Panc1 (cell line): ENCODE measurements at regions not wholly inside any gene's neighbourhood (a gene's known extent, or its start where the extent isn't known, plus 50 kb on each side); places are given as distances from the start of the nearest gene placed in this dataset.

Source experiments
- ATAC-seq: fragments of 200-7000 bp; cut with Tn5 transposase; 2 replicates; pipeline ENCODE4 v1.9.1; 2020; ENCODE audit warnings: mild to moderate bottlenecking, moderate library complexity
- BruUV-seq: library from RNA; stranded (reverse); fragments of 400-500 nt; replicated peaks from 2 replicates; lab custom pipeline; 2021; lab: Mats Ljungman, UMichigan
- CTCF ChIA-PET: fragments of 300-600 bp; sonication (Branson Sonifier 250); formaldehyde crosslinking; loops from one replicate; lab custom pipeline; 2022; ENCODE audit warnings: antibody characterized with exemption; lab: Charles Lee
- POLR2A ChIA-PET: fragments of 300-600 bp; sonication (Branson Sonifier 250); formaldehyde crosslinking; loops from one replicate; lab custom pipeline; 2022; ENCODE audit warnings: antibody characterized with exemption; lab: Charles Lee
- DNase-seq: peaks from one replicate; pipeline ENCODE4 v3.0.0-alpha.2; 2010; ENCODE audit warnings: low read depth, low spot score
- H3K27ac ChIP-seq: 2 replicates; pipeline ENCODE4 v1.5.1; 2011; ENCODE audit warnings: mild to moderate bottlenecking, low read length, inconsistent platforms
- H3K27me3 ChIP-seq: fragments of 200-500 bp; sonication (Bioruptor generic); 2 replicates; pipeline ENCODE4 v1.6.0; 2014; ENCODE audit warnings: low read length, inconsistent platforms; ENCODE audit not compliant: control insufficient read depth, insufficient read depth
- H3K36me3 ChIP-seq: fragments of 200-500 bp; sonication (Bioruptor generic); 2 replicates; pipeline ENCODE4 v1.5.1; 2014; ENCODE audit warnings: inconsistent platforms, mild to moderate bottlenecking, low read length, moderate library complexity; ENCODE audit not compliant: control insufficient read depth, insufficient read depth
- H3K4me1 ChIP-seq: 2 replicates; pipeline ENCODE4 v1.5.1; 2011; ENCODE audit warnings: inconsistent platforms, mild to moderate bottlenecking, low read length, moderate library complexity; ENCODE audit not compliant: control insufficient read depth, insufficient read depth
- H3K4me3 ChIP-seq, 2 experiments: 2 replicates each; pipeline ENCODE4 v1.5.1; 2011 to 2012; ENCODE audit warnings: low read depth in 2 of 2, low read length in 2 of 2, mild to moderate bottlenecking in 2 of 2, inconsistent platforms in 1 of 2, moderate library complexity in 1 of 2
- H3K9me3 ChIP-seq: fragments of 200-500 bp; sonication (Bioruptor generic); 2 replicates; pipeline ENCODE4 v1.5.1; 2014; ENCODE audit warnings: low read depth, mild to moderate bottlenecking, inconsistent platforms, low read length, moderate library complexity; ENCODE audit not compliant: control insufficient read depth, insufficient read depth
- POLR2AphosphoS5 ChIP-seq: IDR thresholded peaks from 2 replicates; pipeline ENCODE4 v1.6.1; 2012; ENCODE audit warnings: mild to moderate bottlenecking, low read depth, low read length, moderate library complexity
- SIN3A ChIP-seq: IDR thresholded peaks from 2 replicates; pipeline ENCODE4 v1.6.1; 2012; ENCODE audit warnings: low read depth, mild to moderate bottlenecking, low read length, moderate library complexity, borderline replicate concordance; ENCODE audit not compliant: insufficient read depth
- TCF7L2 ChIP-seq: IDR thresholded peaks from 2 replicates; pipeline ENCODE4 v1.6.1; 2011; ENCODE audit warnings: mild to moderate bottlenecking, low read depth, low read length, inconsistent platforms
- in situ Hi-C: cut with HindIII; loops from 2 replicates; pipeline ENCODE4 v1.10.0; 2016; ENCODE audit warnings: low sequenced_read_pairs, low pct_unique_long_range_greater_than_20kb
- intact Hi-C: fragments of 100-400 bp; cut with micrococcal nuclease; formaldehyde crosslinking; loops from one replicate; pipeline ENCODE4 v1.10.0; 2022; ENCODE audit not compliant: unreplicated experiment
- TF ChIP-seq, protein P1 (sequence below), 2 experiments: IDR thresholded peaks; 2 replicates each; pipeline ENCODE4 v1.6.1; 2011 to 2012; ENCODE audit warnings: low read depth in 2 of 2, control low read depth in 1 of 2, low read length in 1 of 2, mild to moderate bottlenecking in 1 of 2, moderate library complexity in 1 of 2; ENCODE audit not compliant: insufficient read depth in 1 of 2
- TF ChIP-seq, protein P2 (sequence below): fragments of 450-650 bp; IDR thresholded peaks from 2 replicates; pipeline ENCODE4 v1.5.1; 2017; ENCODE audit warnings: mild to moderate bottlenecking

DNA sequence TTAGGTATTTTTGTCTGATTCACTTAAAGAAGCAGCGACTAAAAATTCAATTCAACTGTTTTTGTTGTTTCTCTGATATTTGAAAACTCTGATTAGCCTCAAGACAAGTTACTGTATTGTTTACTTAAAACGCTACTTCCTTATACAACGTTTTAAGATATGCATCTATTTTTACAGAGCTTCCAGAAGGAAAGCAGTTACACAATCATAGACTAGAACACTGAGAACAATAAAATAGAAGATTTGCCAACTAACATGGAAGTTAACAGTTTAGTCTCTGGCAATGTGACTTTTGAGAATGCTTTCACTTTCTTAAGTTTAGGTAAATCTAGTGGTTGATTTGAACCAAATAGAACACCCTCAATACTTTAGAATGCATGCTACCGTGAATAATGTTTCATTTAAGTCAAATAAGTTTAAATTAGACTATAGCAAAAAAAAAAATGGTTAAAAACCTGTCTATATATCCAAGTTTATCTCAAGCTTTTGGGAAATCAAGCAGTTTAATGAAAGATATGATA is 614.8 kb downstream of the DACH1 start:
- in situ Hi-C loops: no loop called here
- ChIA-PET CTCF (no interaction called here), POLR2A (no interaction called here)
- Histone ChIP-seq H3K36me3 (no peaks in the 10 kb centered on the region), H3K4me1 (no peaks in the 10 kb centered on the region; the same call in 1 of the 2 replicates), H3K4me3 (no peak overlapping the region), H3K27me3 (no peaks in the 10 kb centered on the region), H3K9me3 (no peaks in the 10 kb centered on the region), H3K27ac (no peak overlapping the region)
- intact Hi-C loops: no loop called here
- DNase-seq: no peak
- no peak for ATAC-seq
- TF ChIP-seq, protein P1, sequence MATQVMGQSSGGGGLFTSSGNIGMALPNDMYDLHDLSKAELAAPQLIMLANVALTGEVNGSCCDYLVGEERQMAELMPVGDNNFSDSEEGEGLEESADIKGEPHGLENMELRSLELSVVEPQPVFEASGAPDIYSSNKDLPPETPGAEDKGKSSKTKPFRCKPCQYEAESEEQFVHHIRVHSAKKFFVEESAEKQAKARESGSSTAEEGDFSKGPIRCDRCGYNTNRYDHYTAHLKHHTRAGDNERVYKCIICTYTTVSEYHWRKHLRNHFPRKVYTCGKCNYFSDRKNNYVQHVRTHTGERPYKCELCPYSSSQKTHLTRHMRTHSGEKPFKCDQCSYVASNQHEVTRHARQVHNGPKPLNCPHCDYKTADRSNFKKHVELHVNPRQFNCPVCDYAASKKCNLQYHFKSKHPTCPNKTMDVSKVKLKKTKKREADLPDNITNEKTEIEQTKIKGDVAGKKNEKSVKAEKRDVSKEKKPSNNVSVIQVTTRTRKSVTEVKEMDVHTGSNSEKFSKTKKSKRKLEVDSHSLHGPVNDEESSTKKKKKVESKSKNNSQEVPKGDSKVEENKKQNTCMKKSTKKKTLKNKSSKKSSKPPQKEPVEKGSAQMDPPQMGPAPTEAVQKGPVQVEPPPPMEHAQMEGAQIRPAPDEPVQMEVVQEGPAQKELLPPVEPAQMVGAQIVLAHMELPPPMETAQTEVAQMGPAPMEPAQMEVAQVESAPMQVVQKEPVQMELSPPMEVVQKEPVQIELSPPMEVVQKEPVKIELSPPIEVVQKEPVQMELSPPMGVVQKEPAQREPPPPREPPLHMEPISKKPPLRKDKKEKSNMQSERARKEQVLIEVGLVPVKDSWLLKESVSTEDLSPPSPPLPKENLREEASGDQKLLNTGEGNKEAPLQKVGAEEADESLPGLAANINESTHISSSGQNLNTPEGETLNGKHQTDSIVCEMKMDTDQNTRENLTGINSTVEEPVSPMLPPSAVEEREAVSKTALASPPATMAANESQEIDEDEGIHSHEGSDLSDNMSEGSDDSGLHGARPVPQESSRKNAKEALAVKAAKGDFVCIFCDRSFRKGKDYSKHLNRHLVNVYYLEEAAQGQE (IDR thresholded peaks at IDR 0.05; ENCODE audit: insufficient read depth in 1 of 2, low read depth in 2 of 2, low read length in 1 of 2): no peak
- TF ChIP-seq TCF7L2 (no peak), POLR2AphosphoS5 (no peak), SIN3A (no peak)
- TF ChIP-seq, protein P2, sequence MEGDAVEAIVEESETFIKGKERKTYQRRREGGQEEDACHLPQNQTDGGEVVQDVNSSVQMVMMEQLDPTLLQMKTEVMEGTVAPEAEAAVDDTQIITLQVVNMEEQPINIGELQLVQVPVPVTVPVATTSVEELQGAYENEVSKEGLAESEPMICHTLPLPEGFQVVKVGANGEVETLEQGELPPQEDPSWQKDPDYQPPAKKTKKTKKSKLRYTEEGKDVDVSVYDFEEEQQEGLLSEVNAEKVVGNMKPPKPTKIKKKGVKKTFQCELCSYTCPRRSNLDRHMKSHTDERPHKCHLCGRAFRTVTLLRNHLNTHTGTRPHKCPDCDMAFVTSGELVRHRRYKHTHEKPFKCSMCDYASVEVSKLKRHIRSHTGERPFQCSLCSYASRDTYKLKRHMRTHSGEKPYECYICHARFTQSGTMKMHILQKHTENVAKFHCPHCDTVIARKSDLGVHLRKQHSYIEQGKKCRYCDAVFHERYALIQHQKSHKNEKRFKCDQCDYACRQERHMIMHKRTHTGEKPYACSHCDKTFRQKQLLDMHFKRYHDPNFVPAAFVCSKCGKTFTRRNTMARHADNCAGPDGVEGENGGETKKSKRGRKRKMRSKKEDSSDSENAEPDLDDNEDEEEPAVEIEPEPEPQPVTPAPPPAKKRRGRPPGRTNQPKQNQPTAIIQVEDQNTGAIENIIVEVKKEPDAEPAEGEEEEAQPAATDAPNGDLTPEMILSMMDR: no peak
- BruUV-seq: no TSS peak

DNA sequence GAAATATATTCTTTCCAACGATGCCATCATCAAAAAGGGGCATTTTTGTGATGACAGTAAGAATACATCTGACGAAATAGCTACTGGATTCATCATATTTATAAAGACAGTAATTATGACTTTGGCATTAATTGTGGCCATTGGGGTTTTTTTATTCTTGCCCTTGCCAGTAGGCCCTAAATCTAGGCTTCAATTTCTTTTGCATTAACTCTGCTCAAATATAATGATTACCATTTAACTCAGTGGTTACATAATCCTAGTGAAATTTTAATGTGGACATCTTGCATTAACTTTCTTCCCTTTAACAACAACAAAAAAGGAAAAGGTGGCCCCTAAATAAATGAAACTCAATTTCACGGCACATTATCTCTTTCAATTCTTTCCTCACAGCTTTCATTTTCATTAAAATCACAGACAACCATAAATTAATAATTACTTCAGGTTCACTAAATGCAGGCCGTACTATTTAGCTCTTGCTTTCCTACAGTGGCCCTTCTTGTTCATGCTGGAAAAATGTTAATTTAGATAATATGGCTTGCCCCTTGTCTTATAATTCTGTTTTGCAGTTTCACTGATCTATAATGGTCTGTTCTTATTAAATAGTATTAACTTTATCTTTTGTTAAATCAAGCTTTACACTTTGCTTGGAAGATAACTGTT is 615.6 kb downstream of the DACH1 start:
- Histone ChIP-seq H3K9me3 (no peaks in the 10 kb centered on the region), H3K4me1 (no peaks in the 10 kb centered on the region; the same call in 1 of the 2 replicates), H3K27me3 (no peaks in the 10 kb centered on the region), H3K27ac (no peak overlapping the region), H3K36me3 (no peaks in the 10 kb centered on the region), H3K4me3 (no peak overlapping the region)
- intact Hi-C loops (no loop called here), in situ Hi-C loops (no loop called here)
- BruUV-seq: no TSS peak
- no peak for ATAC-seq
- POLR2A ChIA-PET: no interaction called here
- CTCF ChIA-PET: no interaction called here
- TF ChIP-seq POLR2AphosphoS5: no peak
- TF ChIP-seq, protein P2: no peak
- TF ChIP-seq TCF7L2: no peak
- no peak for DNase-seq
